Neural cell (in vitro differentiated cells): ENCODE measurements at regions not wholly inside any gene's neighbourhood (a gene's known extent, or its start where the extent isn't known, plus 50 kb on each side); places are given as distances from the start of the nearest gene placed in this dataset.

Experiments
- H2AFZ ChIP-seq: fragments of 200-600, 300-800 bp; sonication (generic), shearing (Covaris generic); 2 replicates; pipeline ENCODE4 v1.6.0; 2014; ENCODE audit warnings: low read depth, mild to moderate bottlenecking, antibody characterized with exemption, low read length, moderate library complexity
- H3F3A ChIP-seq: fragments of 200-600 bp; shearing (Covaris generic); 2 replicates; pipeline ENCODE4 v1.6.1; 2016; ENCODE audit warnings: mild to moderate bottlenecking, moderate library complexity, mixed read lengths, antibody characterized with exemption, low read length; ENCODE audit not compliant: insufficient read depth, poor library complexity, severe bottlenecking
- H3K27ac ChIP-seq: fragments of 200-600, 300-800 bp; sonication (generic), shearing (Covaris generic); 2 replicates; pipeline ENCODE4 v1.5.1; 2014; ENCODE audit warnings: mild to moderate bottlenecking, low read length, moderate library complexity
- H3K27me3 ChIP-seq: fragments of 300-800, 200-600 bp; sonication (generic), shearing (Covaris generic); 2 replicates; pipeline ENCODE4 v1.6.0; 2014; ENCODE audit warnings: mild to moderate bottlenecking, low read depth, low read length, moderate library complexity; ENCODE audit not compliant: insufficient read depth
- H3K36me3 ChIP-seq: fragments of 300-800, 200-600 bp; sonication (generic), shearing (Covaris generic); 2 replicates; pipeline ENCODE4 v1.5.1; 2014; ENCODE audit warnings: mild to moderate bottlenecking, antibody characterized with exemption, low read length, moderate library complexity; ENCODE audit not compliant: insufficient read depth
- H3K4me2 ChIP-seq: fragments of 300-800, 200-600 bp; sonication (generic), shearing (Covaris generic); 2 replicates; pipeline ENCODE4 v1.6.0; 2014; ENCODE audit warnings: mild to moderate bottlenecking, low read length
- H3K4me3 ChIP-seq: fragments of 300-800, 200-600 bp; sonication (generic), shearing (Covaris generic); 2 replicates; pipeline ENCODE4 v1.5.1; 2014; ENCODE audit warnings: mild to moderate bottlenecking, low read length, moderate library complexity
- H3K79me2 ChIP-seq: fragments of 200-600 bp; shearing (Covaris generic); replicated peaks from 2 replicates; pipeline ENCODE4 v1.6.0; 2014; ENCODE audit warnings: mild to moderate bottlenecking, low read length, moderate library complexity; ENCODE audit not compliant: insufficient read depth
- H3K9ac ChIP-seq: fragments of 300-800, 200-600 bp; sonication (generic), shearing (Covaris generic); 2 replicates; pipeline ENCODE4 v1.6.1; 2016; ENCODE audit warnings: mild to moderate bottlenecking, low read length, mixed read lengths
- H3K9me2 ChIP-seq: fragments of 200-600 bp; shearing (Covaris generic); 2 replicates; pipeline ENCODE4 v1.6.1; 2016; ENCODE audit warnings: mild to moderate bottlenecking, low read length, mixed read lengths; ENCODE audit not compliant: insufficient read depth
- H3K9me3 ChIP-seq: fragments of 200-600, 300-800 bp; sonication (generic), shearing (Covaris generic); 2 replicates; pipeline ENCODE4 v1.6.1; 2016; ENCODE audit warnings: mild to moderate bottlenecking, mixed run types, low read length, moderate library complexity, mixed read lengths
- H4K20me1 ChIP-seq: fragments of 200-600 bp; shearing (Covaris generic); 2 replicates; pipeline ENCODE4 v1.6.1; 2016; ENCODE audit warnings: mild to moderate bottlenecking, mixed run types; ENCODE audit not compliant: insufficient read depth
- CTCF ChIP-seq: fragments of 450-650 bp; IDR thresholded peaks from 2 replicates; pipeline ENCODE4 v1.5.1; 2014; ENCODE audit warnings: antibody characterized with exemption, mild to moderate bottlenecking, moderate library complexity; ENCODE audit not compliant: poor library complexity, severe bottlenecking
- EP300 ChIP-seq: fragments of 450-650 bp; conservative IDR thresholded peaks from 2 replicates; pipeline ENCODE4 v1.6.1; 2014; ENCODE audit warnings: antibody characterized with exemption, mild to moderate bottlenecking, moderate library complexity; ENCODE audit not compliant: poor library complexity, severe bottlenecking
- EZH2 ChIP-seq: fragments of 200-600, 300-800 bp; shearing (Covaris generic), sonication (generic); IDR thresholded peaks from 2 replicates; pipeline ENCODE4 v1.6.1; 2014; ENCODE audit warnings: antibody characterized with exemption, low read length, borderline replicate concordance, mild to moderate bottlenecking; ENCODE audit not compliant: insufficient read depth, poor library complexity, severe bottlenecking
- MXI1 ChIP-seq: fragments of 450-650 bp; conservative IDR thresholded peaks from 2 replicates; pipeline ENCODE4 v1.6.1; 2014; ENCODE audit warnings: antibody characterized with exemption, mild to moderate bottlenecking; ENCODE audit not compliant: poor library complexity, severe bottlenecking
- POLR2AphosphoS5 ChIP-seq: IDR thresholded peaks from 2 replicates; pipeline ENCODE4 v1.6.1; 2012
- RAD21 ChIP-seq: fragments of 450-650 bp; conservative IDR thresholded peaks from 2 replicates; pipeline ENCODE4 v1.6.1; 2014; ENCODE audit warnings: antibody characterized with exemption, mild to moderate bottlenecking, moderate library complexity
- REST ChIP-seq: IDR thresholded peaks from 2 replicates; pipeline ENCODE4 v1.6.1; 2012; ENCODE audit warnings: borderline replicate concordance
- SMC3 ChIP-seq: fragments of 450-650 bp; conservative IDR thresholded peaks from 2 replicates; pipeline ENCODE4 v1.6.1; 2014; ENCODE audit warnings: antibody characterized with exemption, mild to moderate bottlenecking, moderate library complexity; ENCODE audit not compliant: poor library complexity
- TAF1 ChIP-seq: IDR thresholded peaks from 2 replicates; pipeline ENCODE4 v1.6.1; 2012; ENCODE audit warnings: low read depth

- Histone ChIP-seq H3F3A (no peaks in the 10 kb centered on the region), H3K4me2 (no peak overlapping the region), H3K36me3 (no peaks in the 10 kb centered on the region), H3K9me2 (no peaks in the 10 kb centered on the region), H4K20me1 (no peaks in the 10 kb centered on the region), H3K79me2 (no peaks in the 10 kb centered on the region), H3K4me3 (no peak overlapping the region), H3K27ac (no peak overlapping the region), H3K9ac (no peak overlapping the region), H3K9me3 (no peaks in the 10 kb centered on the region), H3K27me3 (no peaks in the 10 kb centered on the region), H2AFZ (no peak overlapping the region)
- no peak for TF ChIP-seq MXI1
- no peak for TF ChIP-seq CTCF
- TF ChIP-seq RAD21 = no peak
- no peak for TF ChIP-seq SMC3
- no peak for TF ChIP-seq REST
- TF ChIP-seq EP300 = no peak
- TF ChIP-seq EZH2 = no peak
- no peak for TF ChIP-seq POLR2AphosphoS5
- no peak for TF ChIP-seq TAF1
Measured at GRCh38 chr12:91401190-91401589, 218.6 kb upstream of the DCN start.

GRCh38 chr12:91400271-91400670 lies 217.7 kb upstream of the DCN start:
- Histone ChIP-seq H3K27ac (no peak overlapping the region), H3K4me3 (no peak overlapping the region), H3F3A (no peaks in the 10 kb centered on the region), H3K36me3 (no peaks in the 10 kb centered on the region), H3K9ac (no peak overlapping the region), H3K27me3 (no peaks in the 10 kb centered on the region), H3K9me2 (no peaks in the 10 kb centered on the region), H4K20me1 (no peaks in the 10 kb centered on the region), H3K9me3 (no peaks in the 10 kb centered on the region), H2AFZ (no peak overlapping the region), H3K4me2 (no peak overlapping the region), H3K79me2 (no peaks in the 10 kb centered on the region)
- TF ChIP-seq POLR2AphosphoS5 = no peak
- no peak for TF ChIP-seq RAD21
- TF ChIP-seq SMC3 = no peak
- TF ChIP-seq CTCF = no peak
- no peak for TF ChIP-seq EP300
- TF ChIP-seq REST = no peak
- no peak for TF ChIP-seq TAF1
- TF ChIP-seq EZH2 = no peak
